Stimulated activated CD4-positive, alpha-beta T cell treated with anti-CD3 and anti-CD28 coated beads, Interleukin-15, amount 100 ng/mL, for 24 hours (primary cell): ENCODE measurements at regions not wholly inside any gene's neighbourhood (a gene's known extent, or its start where the extent isn't known, plus 50 kb on each side); places are given as distances from the start of the nearest gene placed in this dataset.

Experiments used
- DNase-seq: peaks from one replicate; pipeline ENCODE4 v3.0.0-alpha.2; 2020

GRCh38 chr1:232303222-232303620 is 326.7 kb downstream of the SIPA1L2 start:
- no peak for DNase-seq

GRCh38 chr1:232302376-232303221 is 327.3 kb downstream of the SIPA1L2 start:
- no peak for DNase-seq

GRCh38 chr1:232301246-232301645 is 328.7 kb downstream of the SIPA1L2 start:
- no peak for DNase-seq

- DNase-seq, result no peak
Observed at GRCh38 chr1:232300466-232300865, 329.5 kb downstream of the SIPA1L2 start.

GRCh38 chr1:232296461-232296860 is 333.5 kb downstream of the SIPA1L2 start:
- no peak for DNase-seq

GRCh38 chr1:232293361-232293760 is 336.6 kb downstream of the SIPA1L2 start:
- DNase-seq, result no peak

GRCh38 chr1:232292818-232293217 is 337.1 kb downstream of the SIPA1L2 start:
- no peak for DNase-seq

- DNase-seq, result no peak
Observed at GRCh38 chr1:232292239-232292638, 337.7 kb downstream of the SIPA1L2 start.

GRCh38 chr1:232291681-232292080 is 338.3 kb downstream of the SIPA1L2 start:
- no peak for DNase-seq

- DNase-seq, result no peak
Observed at GRCh38 chr1:232291261-232291660, 338.7 kb downstream of the SIPA1L2 start.

GRCh38 chr1:232290570-232290969 is 339.4 kb downstream of the SIPA1L2 start:
- no peak for DNase-seq

GRCh38 chr1:232287676-232288569 is 342.0 kb downstream of the SIPA1L2 start:
- DNase-seq, result no peak

GRCh38 chr1:232285138-232285537 is 344.8 kb downstream of the SIPA1L2 start:
- no peak for DNase-seq

GRCh38 chr1:232283864-232284263 is 346.1 kb downstream of the SIPA1L2 start:
- DNase-seq, result no peak

- DNase-seq, result no peak
Observed at GRCh38 chr1:232282498-232282897, 347.4 kb downstream of the SIPA1L2 start.

GRCh38 chr1:232280910-232281309 is 349.0 kb downstream of the SIPA1L2 start:
- no peak for DNase-seq

GRCh38 chr1:232279909-232280400 is 350.0 kb downstream of the SIPA1L2 start:
- DNase-seq, result no peak

- no peak for DNase-seq
Observed at GRCh38 chr1:232278925-232279324, 351.0 kb downstream of the SIPA1L2 start.

- no peak for DNase-seq
Observed at GRCh38 chr1:232276651-232277050, 353.3 kb downstream of the SIPA1L2 start.

- no peak for DNase-seq
Observed at GRCh38 chr1:232274999-232275710, 354.8 kb downstream of the SIPA1L2 start.

- DNase-seq, result no peak
Observed at GRCh38 chr1:232274236-232274855, 355.6 kb downstream of the SIPA1L2 start.

- no peak for DNase-seq
Observed at GRCh38 chr1:232273011-232273410, 356.9 kb downstream of the SIPA1L2 start.
